MM.1S (cell line): ENCODE measurements at regions not wholly inside any gene's neighbourhood (a gene's known extent, or its start where the extent isn't known, plus 50 kb on each side); places are given as distances from the start of the nearest gene placed in this dataset.

Experiments used
- DNase-seq: peaks from one replicate; pipeline ENCODE4 v3.0.0-alpha.2; 2015
- H2AFZ ChIP-seq: fragments of 300-600 bp; sonication (generic); 2 replicates; pipeline ENCODE4 v1.6.0; 2016; ENCODE audit warnings: antibody characterized with exemption, low read length
- H3F3A ChIP-seq: fragments of 300-600 bp; sonication (generic); 2 replicates; pipeline ENCODE4 v1.6.1; 2016; ENCODE audit warnings: mild to moderate bottlenecking, antibody characterized with exemption, low read length, moderate library complexity, mixed read lengths; ENCODE audit not compliant: insufficient read depth
- H3K27ac ChIP-seq: fragments of 300-600 bp; sonication (generic); 2 replicates; pipeline ENCODE4 v1.5.1; 2016; ENCODE audit warnings: mild to moderate bottlenecking, low read length
- H3K27me3 ChIP-seq: fragments of 300-600 bp; sonication (generic); replicated peaks from 2 replicates; pipeline ENCODE4 v1.6.0; 2016; ENCODE audit warnings: low read length; ENCODE audit not compliant: insufficient read depth
- H3K36me3 ChIP-seq: fragments of 300-600 bp; sonication (generic); replicated peaks from 2 replicates; pipeline ENCODE4 v1.6.1; 2016; ENCODE audit warnings: mild to moderate bottlenecking, low read length, mixed read lengths; ENCODE audit not compliant: insufficient read depth
- H3K4me1 ChIP-seq: fragments of 300-600 bp; sonication (generic); 2 replicates; pipeline ENCODE4 v1.6.1; 2016; ENCODE audit warnings: low read length, mixed read lengths
- H3K4me2 ChIP-seq: fragments of 300-600 bp; sonication (generic); 2 replicates; pipeline ENCODE4 v1.6.0; 2016; ENCODE audit warnings: low read depth, low read length
- H3K4me3 ChIP-seq: fragments of 300-600 bp; sonication (generic); 2 replicates; pipeline ENCODE4 v1.5.1; 2016; ENCODE audit warnings: low read length, mixed read lengths
- H3K79me2 ChIP-seq: fragments of 300-600 bp; sonication (generic); 2 replicates; pipeline ENCODE4 v1.6.1; 2016; ENCODE audit warnings: mixed run types, low read length, mixed read lengths
- H3K9ac ChIP-seq: fragments of 300-600 bp; sonication (generic); 2 replicates; pipeline ENCODE4 v1.6.1; 2016; ENCODE audit warnings: low read length, mixed read lengths
- H3K9me2 ChIP-seq: fragments of 300-600 bp; sonication (generic); replicated peaks from 2 replicates; pipeline ENCODE4 v1.6.1; 2016; ENCODE audit warnings: mild to moderate bottlenecking, low read length, mixed read lengths; ENCODE audit not compliant: insufficient read depth
- H3K9me3 ChIP-seq: fragments of 300-600 bp; sonication (generic); replicated peaks from 2 replicates; pipeline ENCODE4 v1.6.1; 2016; ENCODE audit warnings: mild to moderate bottlenecking, low read length, mixed read lengths; ENCODE audit not compliant: insufficient read depth
- H4K20me1 ChIP-seq: fragments of 300-600 bp; sonication (generic); 2 replicates; pipeline ENCODE4 v1.6.1; 2016; ENCODE audit warnings: mild to moderate bottlenecking, low read length, moderate library complexity, mixed read lengths; ENCODE audit not compliant: insufficient read depth
- CTCF ChIP-seq: fragments of 300-600 bp; sonication (generic); IDR thresholded peaks from 2 replicates; pipeline ENCODE4 v1.5.1; 2016; ENCODE audit warnings: antibody characterized with exemption, low read length, mixed read lengths
- EZH2 ChIP-seq: fragments of 300-600 bp; sonication (generic); optimal IDR thresholded peaks from 2 replicates; pipeline ENCODE3; 2017; ENCODE audit warnings: low read depth, mild to moderate bottlenecking, antibody characterized with exemption, low read length, mixed read lengths

- Histone ChIP-seq H3K36me3 (no peaks in the 10 kb centered on the region), H3K9me2 (no peaks in the 10 kb centered on the region), H3K4me3 (no peak overlapping the region), H3K27ac (no peak overlapping the region), H3K9ac (no peak overlapping the region), H2AFZ (no peak overlapping the region), H3K79me2 (no peaks in the 10 kb centered on the region), H3K27me3 (no peaks in the 10 kb centered on the region), H4K20me1 (no peaks in the 10 kb centered on the region), H3F3A (no peaks in the 10 kb centered on the region), H3K4me1 (no peaks in the 10 kb centered on the region), H3K9me3 (no peaks in the 10 kb centered on the region), H3K4me2 (no peak overlapping the region)
- no peak for TF ChIP-seq EZH2
- peak; percentile 38 for DNase-seq
Observed at GRCh38 chrX:80879143-80879542, 69.5 kb upstream of the BRWD3 start.

- H3K4me3 ChIP-seq, result no peak overlapping the region
- H3K79me2 ChIP-seq, result no peaks in the 10 kb centered on the region
- peak; percentile 48 for DNase-seq
- no peak overlapping the region for H3K9ac ChIP-seq
- no peak overlapping the region for H3K27ac ChIP-seq
- H3K27me3 ChIP-seq, result no peaks in the 10 kb centered on the region
- no peaks in the 10 kb centered on the region for H3K36me3 ChIP-seq
- no peak for TF ChIP-seq EZH2
- peak; percentile 46 for TF ChIP-seq CTCF
- no peak overlapping the region for H3K4me2 ChIP-seq
- H3K4me1 ChIP-seq, result no peaks in the 10 kb centered on the region
- H3F3A ChIP-seq, result no peaks in the 10 kb centered on the region
- no peaks in the 10 kb centered on the region for H3K9me2 ChIP-seq
- H2AFZ ChIP-seq, result no peak overlapping the region
- H4K20me1 ChIP-seq, result no peaks in the 10 kb centered on the region
- no peaks in the 10 kb centered on the region for H3K9me3 ChIP-seq
Observed at GRCh38 chrX:80876877-80877276, 67.2 kb upstream of the BRWD3 start.
